Thoracic aorta (tissue), 2 donors: ENCODE measurements at regions not wholly inside any gene's neighbourhood (a gene's known extent, or its start where the extent isn't known, plus 50 kb on each side); places are given as distances from the start of the nearest gene placed in this dataset.

Experiments used
- ATAC-seq: fragments of 150-250 bp; one replicate; pipeline ENCODE4 v1.8.0; 2017; ENCODE audit warnings: low read depth; ENCODE audit not compliant: insufficient number of reproducible peaks, low FRiP score
- DNase-seq: peaks from one replicate; pipeline ENCODE4 v3.0.0-alpha.2; 2020; ENCODE audit warnings: low spot score
- H3K27ac ChIP-seq, 2 donors: fragments of 200-600 bp; sonication (generic); 1 replicate in 1 of 2; 2 replicates in 1 of 2; pipeline ENCODE4 v1.5.1; 2016; ENCODE audit warnings: mild to moderate bottlenecking in 2 of 2, moderate library complexity in 2 of 2
- H3K27me3 ChIP-seq: fragments of 200-600 bp; sonication (generic); replicated peaks from 2 replicates; pipeline ENCODE4 v1.6.0; 2016; ENCODE audit warnings: mild to moderate bottlenecking; ENCODE audit not compliant: insufficient read depth
- H3K36me3 ChIP-seq: fragments of 200-600 bp; sonication (generic); one replicate; pipeline ENCODE4 v1.5.1; 2016
- H3K4me1 ChIP-seq, 2 donors: fragments of 200-600 bp; sonication (generic); 1 replicate in 1 of 2; 2 replicates in 1 of 2; pipeline versions ENCODE4 v1.5.1 to v1.6.0; 2016; ENCODE audit warnings: low read depth in 2 of 2, mild to moderate bottlenecking in 1 of 2; ENCODE audit not compliant: control insufficient read depth in 1 of 2
- H3K4me3 ChIP-seq: fragments of 200-600 bp; sonication (generic); 2 replicates; pipeline ENCODE4 v1.5.1; 2016; ENCODE audit warnings: mild to moderate bottlenecking
- H3K9me3 ChIP-seq: fragments of 200-600 bp; sonication (generic); 2 replicates; pipeline ENCODE4 v1.5.1; 2016
- CTCF ChIP-seq: fragments of 200-600 bp; sonication (generic); IDR thresholded peaks from one replicate; pipeline ENCODE4 v1.5.1; 2019; ENCODE audit warnings: antibody characterized with exemption

GRCh38 chr11:64469288-64469687 lies 86.5 kb upstream of the SLC22A11 start:
- H3K4me1 ChIP-seq: no peaks in the 10 kb centered on the region
- no peaks in the 10 kb centered on the region for H3K36me3 ChIP-seq
- H3K27ac ChIP-seq: no peak overlapping the region
- DNase-seq (no peak), ATAC-seq (no peak)
- no peaks in the 10 kb centered on the region for H3K9me3 ChIP-seq
- H3K4me3 ChIP-seq: no peak overlapping the region
- no peaks in the 10 kb centered on the region for H3K27me3 ChIP-seq
- no peak for TF ChIP-seq CTCF

GRCh38 chr11:64472593-64473455 lies 82.9 kb upstream of the SLC22A11 start:
- H3K4me3 ChIP-seq: no peak overlapping the region
- no peaks in the 10 kb centered on the region for H3K27me3 ChIP-seq
- no peak overlapping the region for H3K27ac ChIP-seq
- DNase-seq: no peak
- no peaks in the 10 kb centered on the region for H3K9me3 ChIP-seq
- no peaks in the 10 kb centered on the region for H3K4me1 ChIP-seq
- TF ChIP-seq CTCF: no peak
- no peak for ATAC-seq
- H3K36me3 ChIP-seq: no peaks in the 10 kb centered on the region

- H3K4me3 ChIP-seq: no peak overlapping the region
- H3K27me3 ChIP-seq: no peaks in the 10 kb centered on the region
- H3K9me3 ChIP-seq: no peaks in the 10 kb centered on the region
- TF ChIP-seq CTCF: no peak
- no peak overlapping the region for H3K27ac ChIP-seq
- H3K36me3 ChIP-seq: no peaks in the 10 kb centered on the region
- H3K4me1 ChIP-seq: no peaks in the 10 kb centered on the region
- ATAC-seq: no peak
- no peak for DNase-seq
Measured at GRCh38 chr11:64474680-64475079, 81.1 kb upstream of the SLC22A11 start.

- DNase-seq (no peak), ATAC-seq (no peak)
- Histone ChIP-seq H3K9me3 (no peaks in the 10 kb centered on the region), H3K27me3 (no peaks in the 10 kb centered on the region), H3K27ac (no peak overlapping the region), H3K4me1 (no peaks in the 10 kb centered on the region), H3K36me3 (no peaks in the 10 kb centered on the region), H3K4me3 (no peak overlapping the region)
- no peak for TF ChIP-seq CTCF
Measured at GRCh38 chr11:64475145-64475544, 80.6 kb upstream of the SLC22A11 start.

- ATAC-seq (no peak), DNase-seq (no peak)
- no peaks in the 10 kb centered on the region for H3K9me3 ChIP-seq
- H3K27ac ChIP-seq: no peak overlapping the region
- no peak for TF ChIP-seq CTCF
- no peak overlapping the region for H3K4me3 ChIP-seq
- H3K4me1 ChIP-seq: no peaks in the 10 kb centered on the region
- H3K27me3 ChIP-seq: no peaks in the 10 kb centered on the region
- H3K36me3 ChIP-seq: no peaks in the 10 kb centered on the region
Measured at GRCh38 chr11:64476881-64477280, 78.9 kb upstream of the SLC22A11 start.
